Fibroblast of lung (primary cell): ENCODE measurements at regions not wholly inside any gene's neighbourhood (a gene's known extent, or its start where the extent isn't known, plus 50 kb on each side); places are given as distances from the start of the nearest gene placed in this dataset.

Experiments
- CTCF ChIP-seq, 2 donors: IDR thresholded peaks in 1 of 2; conservative IDR thresholded peaks in 1 of 2; 1 replicate in 1 of 2; 2 replicates in 1 of 2; pipeline ENCODE4 v1.5.1; 2011 to 2012; ENCODE audit warnings: low read length in 2 of 2, control low read depth in 1 of 2, inconsistent platforms in 1 of 2, low read depth in 1 of 2, mild to moderate bottlenecking in 1 of 2
- EZH2 ChIP-seq: IDR thresholded peaks from 2 replicates; pipeline ENCODE4 v1.5.1; 2012; ENCODE audit warnings: low read length, control low read depth, mild to moderate bottlenecking; ENCODE audit errors: missing control alignments

DNA sequence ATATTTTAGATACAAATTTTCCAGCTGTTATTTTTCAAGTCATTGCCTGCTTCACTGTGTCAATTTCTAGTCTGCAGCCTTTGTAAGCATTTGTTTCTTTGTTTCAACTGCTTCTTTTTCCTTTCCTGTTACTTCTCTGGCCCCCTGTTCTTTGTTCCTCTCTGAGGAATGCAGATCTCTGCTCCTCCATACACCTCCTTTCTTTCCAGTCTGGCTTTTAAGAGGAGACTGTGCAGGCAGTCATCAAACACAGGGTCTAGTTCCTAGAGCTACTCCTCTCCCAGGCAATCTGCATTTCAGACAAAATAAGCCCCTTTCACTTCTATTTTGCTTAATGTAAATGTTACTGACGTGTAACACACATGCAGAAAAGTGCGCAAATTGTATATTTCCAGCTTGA is 502.9 kb downstream of the PDCD6IP start:
- no peak for TF ChIP-seq EZH2
- no peak for TF ChIP-seq CTCF (conservative IDR thresholded peaks at IDR 0.05 in 1 of 2, IDR thresholded peaks at IDR 0.05 in 1 of 2; ENCODE audit: low read depth in 1 of 2, low read length in 2 of 2)
